Skin of body (tissue), 1 donor: ENCODE measurements at regions not wholly inside any gene's neighbourhood (a gene's known extent, or its start where the extent isn't known, plus 50 kb on each side); places are given as distances from the start of the nearest gene placed in this dataset.
"Not testable (repeated sequence)": the region's sequence is repeated elsewhere in the genome, so short reads cannot be mapped to it uniquely, and the experiment has no call there.

Experiments
- DNase-seq: peaks from one replicate; lab custom pipeline; 2025; lab: John Stamatoyannopoulos, UW

GRCh38 chr2:116918574-116918973 lies 895.9 kb upstream of the DDX18 start:
- DNase-seq, result no peak

DNA sequence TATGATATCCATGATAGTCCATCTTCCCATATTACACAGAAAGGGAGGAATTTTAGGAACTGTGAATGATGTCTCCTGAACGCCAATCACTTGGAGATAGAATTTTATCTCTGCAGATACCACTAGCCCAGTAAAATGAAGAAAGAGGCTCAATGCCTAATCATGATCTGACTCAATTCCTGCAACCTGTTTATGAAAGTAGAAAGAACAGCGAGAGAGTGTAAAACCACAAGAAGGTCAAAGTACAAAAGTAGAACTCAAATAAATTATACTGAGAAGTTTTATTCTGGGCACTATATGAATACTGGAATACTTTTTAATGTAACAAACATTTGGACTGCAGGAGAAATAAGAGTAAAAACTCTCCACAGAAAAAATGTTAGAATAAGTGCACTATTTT lies 892.1 kb upstream of the DDX18 start:
- DNase-seq, result no peak

DNA sequence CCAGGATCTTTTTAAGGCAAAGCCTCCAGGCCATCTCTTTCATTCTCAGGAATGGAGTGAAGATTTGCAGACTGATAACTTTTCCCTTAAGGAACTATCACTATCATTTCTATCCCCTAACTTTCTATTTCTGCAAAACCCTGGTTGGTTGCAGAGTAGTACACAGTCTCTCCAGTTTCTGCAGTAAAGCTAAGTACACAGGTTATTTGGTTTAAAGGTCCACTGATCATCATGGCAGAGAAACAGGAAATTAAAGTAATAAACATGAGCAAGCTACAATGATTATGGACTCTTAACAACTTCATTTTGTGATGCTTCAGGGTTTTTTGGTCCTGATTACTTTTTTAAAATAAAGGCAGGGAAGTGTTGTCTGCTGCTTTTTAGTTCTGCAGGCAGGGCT lies 890.0 kb upstream of the DDX18 start:
- no peak for DNase-seq

GRCh38 chr2:116935097-116935814 lies 879.2 kb upstream of the DDX18 start:
- no peak for DNase-seq

- no peak for DNase-seq
Observed at GRCh38 chr2:116948258-116948657, 866.2 kb upstream of the DDX18 start.

GRCh38 chr2:116949249-116949648 lies 865.2 kb upstream of the DDX18 start:
- DNase-seq, result no peak

DNA sequence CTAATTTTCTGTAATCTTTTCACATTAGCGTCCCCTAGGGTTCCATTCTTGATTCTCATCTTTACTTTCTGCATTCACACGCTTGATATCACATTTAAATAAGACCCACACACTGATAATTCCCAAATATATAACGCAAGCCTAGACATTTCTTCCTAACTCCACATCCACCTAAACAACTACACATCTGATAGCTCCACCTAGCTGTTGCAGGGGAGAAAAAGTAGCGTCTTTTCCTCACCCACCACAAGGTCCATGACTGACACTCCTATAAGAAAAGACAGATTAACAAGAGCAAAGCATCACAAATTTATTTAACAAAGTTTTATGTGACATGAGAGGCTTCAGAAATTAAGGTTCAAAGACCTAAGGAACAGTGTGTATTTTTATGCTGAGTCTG lies 862.2 kb upstream of the DDX18 start:
- DNase-seq, result no peak

GRCh38 chr2:116955646-116956045 lies 858.8 kb upstream of the DDX18 start:
- DNase-seq, result no peak

- DNase-seq, result no peak
Observed at GRCh38 chr2:116975608-116976007, 838.9 kb upstream of the DDX18 start.

DNA sequence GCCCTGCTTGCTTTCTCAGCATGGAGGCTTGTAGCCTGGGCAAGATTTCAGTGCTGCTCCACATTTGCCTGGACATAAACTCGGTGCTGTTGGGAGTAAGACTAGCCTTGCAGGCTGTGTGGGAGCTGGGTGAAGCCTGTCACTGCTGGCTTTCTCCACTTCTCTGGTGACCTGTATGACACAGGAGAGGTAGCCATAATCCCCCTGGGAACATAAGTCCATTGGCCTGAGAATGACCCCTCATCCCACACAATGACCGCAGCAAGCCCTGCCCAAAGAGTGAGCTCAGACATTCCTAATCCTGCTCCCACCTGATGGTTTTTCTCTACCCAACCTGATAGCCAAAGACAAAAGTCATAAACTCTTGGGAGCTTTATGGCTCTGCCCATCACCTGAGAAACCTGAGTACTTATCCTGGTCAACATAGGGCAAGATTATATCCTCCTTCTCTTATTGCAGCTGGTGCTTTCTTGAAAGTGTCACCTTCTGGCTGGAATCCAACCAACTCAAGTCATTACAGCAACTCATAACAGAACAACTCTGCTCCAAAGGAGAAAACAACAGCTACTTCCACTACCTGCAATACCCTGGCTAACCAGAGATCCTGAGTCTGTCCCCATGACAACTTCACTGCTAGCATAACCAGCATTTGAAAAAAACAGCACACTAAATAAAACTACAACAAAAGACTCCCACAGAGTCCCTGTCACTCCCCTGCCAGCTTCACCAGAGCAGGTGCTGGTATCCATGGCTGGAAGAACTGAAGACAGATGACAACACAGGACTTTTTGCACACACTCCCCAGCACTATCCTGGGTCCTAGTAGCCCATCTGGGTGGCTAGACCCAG lies 834.4 kb upstream of the DDX18 start:
- DNase-seq, result no peak

DNA sequence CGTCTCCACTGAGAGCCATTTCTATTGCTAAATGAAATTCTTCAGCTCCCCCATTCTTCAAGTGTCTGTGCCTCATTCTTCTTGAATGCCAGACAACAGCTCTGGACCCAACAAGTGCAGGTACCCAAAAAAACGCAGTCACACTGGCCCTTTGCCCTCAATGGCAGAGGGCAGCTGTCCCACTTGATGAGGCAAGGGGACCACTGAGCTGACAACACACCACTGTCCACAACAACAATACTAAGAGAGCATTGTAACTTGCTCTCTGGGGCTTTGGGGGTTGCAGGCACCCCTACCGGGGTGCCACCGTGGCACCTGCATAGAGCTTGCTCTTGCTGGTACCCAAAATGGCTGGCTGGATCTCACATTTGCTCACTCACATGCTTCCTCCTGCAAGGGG lies 827.0 kb upstream of the DDX18 start:
- DNase-seq, result no peak

- no peak for DNase-seq
Observed at GRCh38 chr2:116988303-116988702, 826.2 kb upstream of the DDX18 start.

DNA sequence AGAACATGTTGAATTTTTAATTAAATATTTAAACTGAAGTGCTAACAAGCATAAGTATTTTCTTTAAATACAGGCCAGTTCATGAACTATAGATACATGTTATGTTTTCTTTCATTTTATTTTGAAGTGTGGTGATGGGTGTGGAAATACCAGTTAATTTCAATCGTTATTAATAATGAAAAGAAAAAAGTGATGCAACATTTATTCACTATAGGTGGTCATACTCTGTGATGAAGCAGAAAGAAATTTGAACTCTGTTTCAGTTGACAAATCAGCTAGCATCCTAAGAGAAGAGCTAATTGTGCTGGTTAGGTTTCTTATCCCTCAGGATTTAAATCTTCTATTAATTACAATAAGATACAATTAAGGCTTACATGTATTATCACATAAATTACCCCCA lies 795.1 kb upstream of the DDX18 start:
- DNase-seq, result no peak

DNA sequence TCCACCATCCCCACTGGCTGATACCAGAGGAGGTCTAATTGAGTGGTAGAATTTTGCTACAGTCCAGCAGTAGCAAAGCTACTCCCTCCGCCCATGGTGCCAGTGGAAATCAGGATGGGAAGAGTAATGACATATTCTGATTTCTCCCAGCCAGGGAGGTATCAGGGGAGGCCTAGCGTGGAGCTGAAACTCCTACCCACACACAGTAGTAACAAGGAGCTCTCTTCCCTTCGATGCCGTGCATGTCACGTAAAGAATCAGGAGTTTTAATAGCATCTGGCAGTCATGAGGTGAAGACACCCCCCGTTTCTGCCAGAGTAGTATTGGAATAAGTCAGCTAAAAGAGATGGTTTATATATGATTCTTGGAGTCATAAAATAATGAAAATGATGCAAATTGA lies 786.8 kb upstream of the DDX18 start:
- DNase-seq, result no peak

DNA sequence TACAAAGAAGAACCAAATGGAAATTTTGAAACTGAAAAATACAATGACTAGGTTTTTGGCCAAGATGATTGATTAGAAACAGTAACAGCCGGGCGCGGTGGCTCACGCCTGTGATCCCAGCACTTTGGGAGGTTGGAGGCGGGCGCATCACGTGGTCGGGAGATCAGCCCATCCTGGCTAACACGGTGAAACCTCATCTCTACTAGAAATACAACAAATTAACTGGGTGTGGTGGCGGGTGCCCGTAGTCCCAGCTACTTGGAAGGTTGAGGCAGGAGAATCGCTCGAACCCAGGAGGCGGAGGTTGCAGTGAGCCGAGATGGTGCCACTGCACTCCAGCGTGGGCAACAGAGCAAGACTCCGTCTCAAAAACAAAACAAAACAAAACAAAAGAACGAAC lies 785.8 kb upstream of the DDX18 start:
- not testable (repeated sequence) for DNase-seq

DNA sequence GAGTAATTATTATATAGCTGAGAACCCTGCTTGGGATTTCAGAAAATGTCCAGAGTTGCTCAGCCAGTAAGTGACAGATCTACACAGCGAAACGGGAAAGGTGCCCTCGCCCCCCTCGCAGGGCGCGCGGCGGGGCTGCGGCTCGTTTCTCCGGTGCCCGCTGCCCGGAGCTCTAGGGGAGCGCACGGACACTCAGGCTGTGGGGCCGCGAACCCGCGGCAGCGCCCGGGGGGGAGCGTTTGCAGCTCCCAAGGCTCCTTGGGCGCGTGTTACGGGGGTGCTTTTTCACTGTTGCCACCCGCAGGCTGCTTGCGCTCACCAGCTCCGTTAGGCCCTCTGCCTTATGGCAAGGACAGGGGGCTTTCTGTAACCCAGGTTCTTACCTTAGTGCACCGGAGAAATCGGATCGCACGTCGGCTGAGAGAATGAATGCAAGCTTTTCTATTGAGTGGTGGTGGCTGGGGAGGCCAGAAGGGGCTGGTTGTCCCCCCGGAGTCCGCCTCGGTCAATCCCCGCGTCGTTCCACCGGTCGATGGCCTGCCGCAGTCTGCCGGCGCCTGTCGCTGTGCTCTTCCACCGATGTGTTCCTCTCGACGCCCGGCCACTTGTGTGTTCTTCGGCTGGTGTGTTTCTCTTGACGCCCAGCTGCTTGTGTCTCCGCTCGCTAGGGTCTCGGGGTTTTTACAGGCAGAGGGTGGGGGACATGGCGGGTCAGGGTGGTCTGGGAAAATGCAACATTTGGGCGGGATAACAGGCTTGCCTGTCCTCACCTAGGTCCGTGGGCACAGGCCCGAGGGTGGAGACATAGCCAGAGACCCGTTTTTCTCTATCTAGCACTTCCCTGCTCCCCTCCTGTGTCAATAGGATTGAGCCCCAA lies 758.8 kb upstream of the DDX18 start:
- DNase-seq, result no peak

DNA sequence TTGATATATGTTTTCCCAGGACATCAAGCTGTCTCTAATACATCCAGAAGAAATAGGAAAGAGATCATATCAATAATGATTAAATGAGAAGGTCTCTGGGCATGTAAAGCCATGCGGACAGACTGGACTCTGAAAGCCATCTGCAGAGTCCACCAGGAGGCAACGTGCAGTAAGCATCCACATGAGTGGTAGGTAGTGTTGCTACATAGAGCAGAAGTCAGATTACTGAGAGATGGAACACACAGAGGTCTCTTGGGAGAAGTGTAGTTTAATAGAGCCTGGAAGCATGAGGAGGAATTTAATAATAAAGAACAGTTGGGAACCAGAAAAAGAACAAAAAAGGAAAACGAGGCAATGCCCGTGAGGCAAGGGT lies 758.1 kb upstream of the DDX18 start:
- no peak for DNase-seq

- DNase-seq, result no peak
Observed at GRCh38 chr2:117057016-117057415, 757.5 kb upstream of the DDX18 start.

DNA sequence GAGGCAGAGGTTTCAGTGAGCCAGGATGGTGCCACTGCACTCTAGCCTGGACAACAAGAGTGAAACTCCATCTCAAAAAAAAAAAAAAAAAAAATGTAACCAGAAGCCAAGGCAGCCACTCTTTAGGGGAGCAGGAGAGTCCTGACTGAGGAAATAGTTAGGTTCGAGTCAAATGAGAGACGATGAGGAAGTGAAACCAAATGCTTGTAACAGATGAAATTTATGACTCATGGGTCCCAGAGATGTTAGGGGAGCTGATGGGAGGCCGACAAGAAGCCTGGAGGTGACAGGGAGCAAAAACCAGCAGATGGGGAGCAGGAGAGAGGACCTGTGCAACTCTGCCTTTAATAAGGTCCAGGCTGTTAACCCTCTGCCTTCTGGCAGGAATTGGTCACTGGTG lies 756.1 kb upstream of the DDX18 start:
- no peak for DNase-seq

DNA sequence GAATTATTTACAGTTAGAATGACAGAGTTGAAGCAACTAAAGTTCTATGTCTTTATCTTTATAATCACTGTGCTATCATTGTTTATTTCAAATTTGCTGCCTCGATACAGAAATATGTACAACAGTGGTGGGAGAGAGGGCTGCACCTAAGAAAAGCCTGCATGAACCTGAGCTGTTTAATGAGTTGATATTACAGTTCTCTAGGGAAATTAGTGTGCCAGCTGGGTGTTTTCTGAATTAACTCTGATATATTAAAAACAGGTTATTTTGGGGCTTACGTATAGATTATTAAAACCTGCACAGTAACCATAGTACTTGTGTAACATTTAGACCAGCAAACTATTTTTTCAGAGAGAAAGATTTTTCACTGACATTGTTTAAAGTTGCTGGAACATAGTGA lies 750.5 kb upstream of the DDX18 start:
- DNase-seq, result no peak

- no peak for DNase-seq
Observed at GRCh38 chr2:117065912-117066311, 748.6 kb upstream of the DDX18 start.

DNA sequence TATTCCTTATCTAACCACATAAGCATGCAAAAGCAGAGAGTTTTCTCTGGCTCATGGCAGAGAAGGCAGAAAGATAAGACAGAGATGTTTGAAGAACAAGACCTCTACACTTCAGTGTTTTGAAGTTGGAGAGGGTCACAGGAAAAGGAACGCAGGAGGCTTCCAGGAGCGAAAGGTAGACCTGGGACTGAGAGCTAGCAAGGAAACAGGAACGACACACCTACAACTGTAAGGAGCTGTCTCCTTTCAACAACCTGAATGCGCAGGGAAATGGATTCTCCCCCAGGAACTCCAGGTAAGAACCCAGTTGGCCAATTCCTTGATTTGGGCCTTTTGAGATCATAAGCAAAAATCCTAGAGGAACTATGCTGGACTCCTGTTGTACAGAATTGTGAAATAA lies 746.6 kb upstream of the DDX18 start:
- DNase-seq, result no peak
